ENCODE measurements at regions not wholly inside any gene's neighbourhood (a gene's known extent, or its start where the extent isn't known, plus 50 kb on each side); places are given as distances from the start of the nearest gene placed in this dataset.

- no peak for DNase-seq (ENCODE audit: extremely low read depth, low read depth)
- TF ChIP-seq CTCF (IDR thresholded peaks at IDR 0.05; ENCODE audit: low read depth, low read length) = no peak
Measured at GRCh38 chr1:195053478-195053877, 1554.8 kb downstream of the KCNT2 start.

- TF ChIP-seq CTCF (IDR thresholded peaks at IDR 0.05; ENCODE audit: low read depth, low read length) = no peak
- no peak for DNase-seq (ENCODE audit: extremely low read depth, low read depth)
Measured at GRCh38 chr1:195047772-195048171, 1560.5 kb downstream of the KCNT2 start.

GRCh38 chr1:195045072-195045471 is 1563.2 kb downstream of the KCNT2 start:
- DNase-seq (ENCODE audit: extremely low read depth, low read depth) = no peak
- no peak for TF ChIP-seq CTCF (IDR thresholded peaks at IDR 0.05; ENCODE audit: low read depth, low read length)

- TF ChIP-seq CTCF (IDR thresholded peaks at IDR 0.05; ENCODE audit: low read depth, low read length) = no peak
Measured at GRCh38 chr1:195030793-195031192, 1577.4 kb downstream of the KCNT2 start.

GRCh38 chr1:195026792-195027191 is 1581.4 kb downstream of the KCNT2 start:
- no peak for DNase-seq (ENCODE audit: extremely low read depth, low read depth)
- no peak for TF ChIP-seq CTCF (IDR thresholded peaks at IDR 0.05; ENCODE audit: low read depth, low read length)

More at GRCh38 chr1:195030793-195031192, 1577.4 kb downstream of the KCNT2 start:
- no peak for DNase-seq (ENCODE audit: extremely low read depth, low read depth)

GRCh38 chr1:195019385-195019784 is 1588.9 kb downstream of the KCNT2 start:
- TF ChIP-seq CTCF (IDR thresholded peaks at IDR 0.05; ENCODE audit: low read depth, low read length) = no peak

GRCh38 chr1:195012995-195013394 is 1595.2 kb downstream of the KCNT2 start:
- no peak for TF ChIP-seq CTCF (IDR thresholded peaks at IDR 0.05; ENCODE audit: low read depth, low read length)
- no peak for DNase-seq (ENCODE audit: extremely low read depth, low read depth)

More at GRCh38 chr1:195019385-195019784, 1588.9 kb downstream of the KCNT2 start:
- DNase-seq (ENCODE audit: extremely low read depth, low read depth) = no peak
